GM12875 (cell line): ENCODE measurements at regions not wholly inside any gene's neighbourhood (a gene's known extent, or its start where the extent isn't known, plus 50 kb on each side); places are given as distances from the start of the nearest gene placed in this dataset.

ENCODE experiments used
- H3K4me3 ChIP-seq: one replicate; pipeline ENCODE4 v1.5.1; 2011; ENCODE audit warnings: low read depth, low read length, control low read depth
- TF ChIP-seq, protein P1 (sequence below): IDR thresholded peaks from 2 replicates; pipeline ENCODE4 v1.5.1; 2011; ENCODE audit warnings: low read depth, mild to moderate bottlenecking, control low read depth, inconsistent platforms, low read length, moderate library complexity, borderline replicate concordance; ENCODE audit not compliant: insufficient read depth

GRCh38 chr6:114718716-114719270, 376.0 kb upstream of the HS3ST5 start:
- H3K4me3 ChIP-seq = no peak overlapping the region
- TF ChIP-seq, protein P1, sequence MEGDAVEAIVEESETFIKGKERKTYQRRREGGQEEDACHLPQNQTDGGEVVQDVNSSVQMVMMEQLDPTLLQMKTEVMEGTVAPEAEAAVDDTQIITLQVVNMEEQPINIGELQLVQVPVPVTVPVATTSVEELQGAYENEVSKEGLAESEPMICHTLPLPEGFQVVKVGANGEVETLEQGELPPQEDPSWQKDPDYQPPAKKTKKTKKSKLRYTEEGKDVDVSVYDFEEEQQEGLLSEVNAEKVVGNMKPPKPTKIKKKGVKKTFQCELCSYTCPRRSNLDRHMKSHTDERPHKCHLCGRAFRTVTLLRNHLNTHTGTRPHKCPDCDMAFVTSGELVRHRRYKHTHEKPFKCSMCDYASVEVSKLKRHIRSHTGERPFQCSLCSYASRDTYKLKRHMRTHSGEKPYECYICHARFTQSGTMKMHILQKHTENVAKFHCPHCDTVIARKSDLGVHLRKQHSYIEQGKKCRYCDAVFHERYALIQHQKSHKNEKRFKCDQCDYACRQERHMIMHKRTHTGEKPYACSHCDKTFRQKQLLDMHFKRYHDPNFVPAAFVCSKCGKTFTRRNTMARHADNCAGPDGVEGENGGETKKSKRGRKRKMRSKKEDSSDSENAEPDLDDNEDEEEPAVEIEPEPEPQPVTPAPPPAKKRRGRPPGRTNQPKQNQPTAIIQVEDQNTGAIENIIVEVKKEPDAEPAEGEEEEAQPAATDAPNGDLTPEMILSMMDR = no peak

DNA sequence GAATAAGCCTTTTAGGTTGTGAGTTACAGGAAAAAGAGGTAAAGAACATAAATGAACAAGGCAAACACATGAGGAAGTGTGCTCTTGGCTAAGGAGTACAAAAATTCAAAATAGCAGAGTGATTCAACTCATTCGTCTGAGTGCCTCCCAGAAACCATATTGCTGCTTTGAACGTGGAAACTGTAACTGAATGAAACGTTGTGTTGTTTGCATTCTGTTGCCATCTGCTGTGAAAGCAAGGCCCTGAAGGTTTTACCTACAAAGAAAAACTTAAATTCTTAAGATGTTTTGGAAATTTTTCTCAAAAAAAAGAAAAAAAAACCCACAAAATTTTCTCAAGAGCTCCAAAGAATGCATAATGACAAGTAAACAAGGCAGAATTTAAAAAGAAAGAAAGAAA, 375.4 kb upstream of the HS3ST5 start:
- H3K4me3 ChIP-seq = no peak overlapping the region
- TF ChIP-seq, protein P1 = no peak

DNA sequence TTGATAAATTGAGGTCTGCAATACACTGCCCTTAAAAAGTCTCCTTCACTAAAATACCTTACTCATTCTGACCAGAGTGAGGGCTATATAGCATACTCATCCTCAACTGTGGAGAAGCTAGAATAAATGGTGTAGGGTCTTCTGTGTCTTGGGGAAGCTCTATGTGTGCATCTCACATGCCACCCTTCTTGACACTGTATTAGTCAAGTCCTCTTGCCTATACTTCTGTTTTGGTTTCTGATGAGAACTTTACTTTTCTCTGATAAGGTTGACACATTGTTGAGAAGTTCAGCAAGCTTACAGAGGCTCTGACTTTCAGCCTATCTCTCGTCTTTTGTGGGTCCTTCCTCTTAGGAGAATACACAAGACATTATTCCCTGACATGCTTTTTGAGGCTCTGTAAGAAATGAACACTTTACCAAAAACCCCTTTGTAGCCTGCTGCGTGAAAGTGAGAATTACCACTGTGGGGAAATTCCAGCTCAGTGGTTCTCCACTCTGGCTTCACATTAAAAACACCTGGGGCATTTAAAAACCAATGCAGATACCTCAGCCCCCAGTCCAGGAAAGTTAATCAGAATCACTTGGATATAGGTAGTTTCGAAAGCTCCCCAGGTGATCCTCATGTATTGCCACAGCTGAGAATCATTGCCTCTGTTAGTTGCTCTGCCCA, 372.1 kb upstream of the HS3ST5 start:
- H3K4me3 ChIP-seq = no peak overlapping the region
- TF ChIP-seq, protein P1 = no peak

DNA sequence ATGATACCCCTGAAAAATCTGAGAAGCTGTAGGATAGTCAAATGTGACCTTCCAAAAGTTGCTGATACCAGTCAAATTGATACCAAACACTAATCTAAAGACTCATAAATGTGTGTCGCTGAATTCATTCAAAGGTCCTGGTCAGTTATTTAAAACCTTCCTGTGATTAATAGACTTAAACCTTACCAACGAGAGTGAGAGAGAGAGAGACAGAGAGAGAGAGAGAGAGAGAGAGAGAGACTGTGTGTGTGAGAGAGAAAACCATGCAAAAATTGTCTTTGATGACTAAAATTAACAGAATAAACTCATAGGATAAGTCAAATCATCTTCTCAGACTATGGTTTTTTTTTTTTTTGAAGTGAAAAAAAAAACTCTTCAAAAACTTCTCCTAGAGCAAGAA, 370.9 kb upstream of the HS3ST5 start:
- H3K4me3 ChIP-seq = no peak overlapping the region

DNA sequence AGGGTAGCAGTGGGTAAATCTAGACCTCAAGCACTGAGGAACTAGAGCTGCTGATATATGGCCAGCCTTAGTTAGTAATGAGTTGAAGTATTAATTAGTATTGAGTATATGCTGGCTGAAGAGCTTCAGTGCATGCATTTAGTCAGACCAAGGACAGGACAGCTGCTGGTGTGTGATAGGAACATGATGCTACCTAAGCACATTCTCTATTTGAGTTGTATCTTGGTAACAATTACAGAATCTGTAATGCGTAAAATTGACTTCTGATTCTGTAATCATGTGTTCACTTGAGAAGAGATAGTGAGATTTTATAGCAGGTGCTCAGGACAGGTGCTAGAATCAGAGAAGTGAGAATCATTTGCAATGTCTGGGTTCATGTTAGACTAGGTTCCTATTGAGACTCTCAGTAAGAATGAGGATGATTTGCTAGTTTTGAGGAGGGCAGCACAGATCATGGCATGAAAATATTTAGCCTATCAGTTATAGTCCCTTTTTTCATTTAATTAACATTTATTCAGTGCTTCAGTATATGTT, 369.4 kb upstream of the HS3ST5 start:
- TF ChIP-seq, protein P1 = no peak
- no peak overlapping the region for H3K4me3 ChIP-seq

More for the DNA sequence above, 370.9 kb upstream of the HS3ST5 start:
- TF ChIP-seq, protein P1 = no peak

DNA sequence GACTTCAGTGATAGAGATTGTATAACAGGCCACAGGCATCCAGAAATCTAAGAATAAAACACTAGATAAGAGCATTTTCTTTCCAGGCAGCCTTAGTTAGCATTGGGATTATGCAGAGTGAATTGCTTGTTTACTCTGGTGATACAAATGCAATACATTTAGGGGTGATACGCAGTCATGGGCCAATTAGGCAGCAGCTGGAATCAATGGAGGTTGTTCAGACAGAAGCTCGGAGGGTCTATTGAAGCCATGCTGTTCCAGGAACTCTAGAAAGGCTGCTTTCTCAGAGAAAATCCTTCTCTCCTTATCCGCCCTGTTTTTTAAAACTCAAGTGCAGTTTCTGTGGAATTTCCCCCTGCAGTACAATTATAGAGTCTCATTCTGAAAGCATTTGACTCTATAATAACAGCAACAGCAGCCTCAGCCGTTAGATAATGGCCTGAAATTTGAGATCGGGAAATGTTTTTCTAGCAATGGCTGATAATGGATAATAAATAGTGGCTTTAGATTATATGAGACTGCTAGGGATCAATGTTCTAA, 364.3 kb upstream of the HS3ST5 start:
- no peak overlapping the region for H3K4me3 ChIP-seq
- TF ChIP-seq, protein P1 = no peak

DNA sequence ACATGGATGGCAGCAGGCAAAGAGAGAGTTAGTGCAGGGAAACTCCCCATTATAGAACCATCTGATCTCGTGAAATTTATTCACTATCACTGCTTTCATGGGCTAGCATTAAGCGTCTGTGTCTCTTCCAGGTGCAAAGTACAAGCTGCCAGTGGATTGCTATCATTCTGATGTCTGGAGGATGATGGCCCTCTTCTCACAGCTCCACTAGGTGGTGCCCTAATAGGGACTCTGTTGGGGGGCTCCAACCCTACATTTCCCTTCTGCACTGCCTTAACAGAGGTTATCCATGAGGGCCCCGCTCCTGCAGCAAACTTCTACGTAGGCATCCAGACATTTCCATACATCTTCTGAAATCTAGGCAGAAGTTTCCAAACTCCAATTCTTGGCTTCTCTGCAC, 347.8 kb upstream of the HS3ST5 start:
- no peak overlapping the region for H3K4me3 ChIP-seq
- TF ChIP-seq, protein P1 = peak; percentile 15; the same call in 1 of the 2 replicates
